Skeletal muscle tissue (tissue), 3 donors: ENCODE measurements at regions not wholly inside any gene's neighbourhood (a gene's known extent, or its start where the extent isn't known, plus 50 kb on each side); places are given as distances from the start of the nearest gene placed in this dataset.

Experiments
- H3K27ac ChIP-seq: one replicate; pipeline ENCODE4 v1.7.0; 2013; ENCODE audit warnings: mild to moderate bottlenecking, low read depth, low read length, inconsistent platforms
- H3K27me3 ChIP-seq, 3 donors: one replicate each; pipeline ENCODE4 v1.7.0; 2013; ENCODE audit warnings: low read length in 3 of 3; ENCODE audit not compliant: control insufficient read depth in 3 of 3, insufficient read depth in 3 of 3
- H3K36me3 ChIP-seq, 3 donors: one replicate each; pipeline ENCODE4 v1.7.0; 2013; ENCODE audit warnings: low read length in 3 of 3; ENCODE audit not compliant: control insufficient read depth in 3 of 3, insufficient read depth in 3 of 3
- H3K4me1 ChIP-seq, 3 donors: one replicate each; pipeline ENCODE4 v1.7.0; 2013; ENCODE audit warnings: low read length in 3 of 3, mild to moderate bottlenecking in 3 of 3; ENCODE audit not compliant: control insufficient read depth in 3 of 3, insufficient read depth in 3 of 3
- H3K4me3 ChIP-seq, 3 donors: one replicate each; pipeline ENCODE4 v1.7.0; 2013; ENCODE audit warnings: low read length in 3 of 3
- H3K9ac ChIP-seq, 3 donors: one replicate each; pipeline ENCODE4 v1.7.0; 2013; ENCODE audit warnings: low read length in 3 of 3, mild to moderate bottlenecking in 3 of 3, moderate library complexity in 2 of 3, low read depth in 1 of 3
- H3K9me3 ChIP-seq, 3 donors: one replicate each; pipeline ENCODE4 v1.7.0; 2013; ENCODE audit warnings: low read length in 3 of 3; ENCODE audit not compliant: control insufficient read depth in 3 of 3
- donor health status: Osteomylitis.

DNA sequence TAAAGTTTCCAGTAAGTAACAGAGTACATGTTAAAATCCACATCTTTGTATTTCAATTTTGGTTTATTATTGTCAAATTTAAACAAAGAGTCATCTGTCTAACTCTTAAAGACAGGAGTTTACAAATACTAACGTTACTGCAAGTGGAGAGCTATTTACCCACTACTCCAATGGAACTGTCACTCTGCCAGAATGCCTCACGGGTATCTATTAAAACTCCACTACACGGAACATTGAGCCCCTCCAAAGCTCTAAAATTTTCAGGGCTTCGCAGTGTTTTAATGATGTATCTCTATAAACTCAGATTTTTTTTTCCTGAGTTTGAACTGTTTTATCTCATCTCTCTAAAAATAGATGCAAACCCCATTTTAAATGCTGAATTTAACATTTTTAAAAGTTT, 388.7 kb upstream of the SEMA3A start:
- Histone ChIP-seq H3K27me3 (no peaks in the 10 kb centered on the region), H3K4me1 (no peaks in the 10 kb centered on the region), H3K27ac (no peak overlapping the region), H3K9ac (no peak overlapping the region), H3K4me3 (no peak overlapping the region), H3K36me3 (no peaks in the 10 kb centered on the region), H3K9me3 (no peaks in the 10 kb centered on the region)

DNA sequence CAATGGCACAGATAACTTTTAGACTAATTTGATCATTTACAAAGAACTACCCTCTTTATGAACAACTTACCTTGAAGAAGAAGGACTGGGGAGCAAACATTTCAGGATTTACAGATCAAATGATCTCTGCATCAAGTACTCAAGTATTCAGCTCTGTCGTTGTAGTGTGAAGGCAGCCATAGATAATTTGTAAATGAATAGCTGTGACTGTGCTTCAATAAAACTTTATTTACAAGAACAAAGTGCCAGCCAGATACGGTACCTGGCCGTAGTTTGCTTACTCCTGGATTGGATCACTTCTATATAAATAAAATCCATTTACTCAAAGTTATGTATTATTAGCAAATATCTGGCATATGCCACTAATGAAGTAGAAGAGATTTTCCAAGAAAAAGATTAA, 388.2 kb upstream of the SEMA3A start:
- Histone ChIP-seq H3K4me3 (no peak overlapping the region), H3K9me3 (no peaks in the 10 kb centered on the region), H3K4me1 (no peaks in the 10 kb centered on the region), H3K9ac (no peak overlapping the region), H3K27me3 (no peaks in the 10 kb centered on the region), H3K36me3 (no peaks in the 10 kb centered on the region), H3K27ac (no peak overlapping the region)

DNA sequence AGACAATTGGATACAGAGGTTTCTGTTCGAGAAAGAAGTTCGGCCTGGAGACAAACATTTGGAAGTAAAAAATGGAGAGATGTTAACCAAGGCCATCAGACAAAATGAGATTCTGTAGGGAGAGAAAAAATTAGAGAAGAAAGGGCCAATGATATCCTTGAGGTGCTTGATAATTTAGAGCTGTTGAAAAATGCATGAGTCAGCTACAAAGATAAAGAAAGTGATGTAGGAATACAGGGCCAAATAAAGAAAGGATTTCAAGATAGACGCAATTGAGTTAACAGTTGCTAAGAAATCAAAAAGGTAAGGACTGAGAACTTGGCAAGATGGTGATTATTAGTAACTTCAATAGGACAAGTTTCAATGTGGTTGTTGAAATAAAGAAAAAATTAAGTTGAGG, 384.2 kb upstream of the SEMA3A start:
- H3K4me1 ChIP-seq = no peaks in the 10 kb centered on the region
- H3K9me3 ChIP-seq = no peaks in the 10 kb centered on the region
- no peak overlapping the region for H3K4me3 ChIP-seq
- no peak overlapping the region for H3K9ac ChIP-seq
- H3K27me3 ChIP-seq = no peaks in the 10 kb centered on the region
- no peak overlapping the region for H3K27ac ChIP-seq
- H3K36me3 ChIP-seq = no peaks in the 10 kb centered on the region

DNA sequence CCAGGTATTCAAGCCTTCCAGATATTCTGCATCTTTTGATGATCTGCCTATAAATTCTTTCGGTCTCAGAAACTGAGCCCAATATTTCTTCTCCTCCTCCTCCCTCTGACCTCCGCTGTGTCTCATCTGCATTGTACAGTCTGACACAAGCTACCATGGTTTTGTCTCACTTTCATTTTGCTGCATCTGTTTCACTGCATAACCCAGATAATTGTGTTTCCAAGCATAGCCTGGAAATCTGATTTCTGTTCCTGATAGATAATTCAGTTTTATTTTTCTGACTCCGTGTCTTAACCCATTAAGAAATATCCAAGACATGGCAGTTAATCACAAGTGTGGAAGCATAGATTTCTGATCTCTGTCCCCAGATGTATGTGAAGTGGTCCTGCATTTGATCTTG, 374.2 kb upstream of the SEMA3A start:
- Histone ChIP-seq H3K4me1 (no peaks in the 10 kb centered on the region), H3K9me3 (no peaks in the 10 kb centered on the region), H3K27me3 (no peaks in the 10 kb centered on the region), H3K27ac (no peak overlapping the region), H3K4me3 (no peak overlapping the region), H3K36me3 (no peaks in the 10 kb centered on the region), H3K9ac (no peak overlapping the region)

DNA sequence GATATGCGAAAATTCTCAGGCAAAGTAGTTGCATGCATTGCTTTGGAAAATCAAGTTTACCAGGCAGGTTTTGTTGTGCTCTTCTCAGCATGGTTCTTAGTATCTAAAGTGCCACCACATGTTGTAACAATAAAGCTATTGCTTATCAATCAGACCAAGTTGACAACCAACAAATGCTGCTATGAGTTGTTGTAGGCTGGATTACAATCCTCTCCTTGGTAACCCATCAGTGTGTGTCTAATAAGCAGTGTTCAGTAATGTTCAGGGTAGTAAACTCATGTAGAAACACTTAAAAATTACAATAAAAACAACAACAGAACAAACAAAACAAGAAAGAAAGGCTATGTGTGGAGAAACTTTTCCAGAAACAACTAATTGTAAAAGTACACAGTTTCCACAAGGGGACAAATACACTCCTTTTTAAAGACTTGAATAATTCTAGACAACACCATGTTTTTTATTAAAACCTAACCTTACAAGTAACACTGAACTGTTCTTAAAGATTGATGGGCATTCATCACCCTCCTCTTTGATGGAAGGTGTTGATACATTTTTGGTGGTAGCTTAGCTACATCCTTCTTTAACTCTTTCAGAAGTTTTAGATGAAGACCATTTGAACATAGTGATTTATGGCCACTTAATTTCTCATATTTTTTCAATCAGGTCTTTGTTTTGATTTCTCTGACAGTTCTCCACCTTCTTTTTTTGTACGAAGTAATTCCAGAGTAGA, 370.9 kb upstream of the SEMA3A start:
- Histone ChIP-seq H3K9me3 (no peaks in the 10 kb centered on the region), H3K4me3 (no peak overlapping the region), H3K36me3 (no peaks in the 10 kb centered on the region), H3K27me3 (no peaks in the 10 kb centered on the region), H3K4me1 (no peaks in the 10 kb centered on the region), H3K27ac (no peak overlapping the region), H3K9ac (no peak overlapping the region)

DNA sequence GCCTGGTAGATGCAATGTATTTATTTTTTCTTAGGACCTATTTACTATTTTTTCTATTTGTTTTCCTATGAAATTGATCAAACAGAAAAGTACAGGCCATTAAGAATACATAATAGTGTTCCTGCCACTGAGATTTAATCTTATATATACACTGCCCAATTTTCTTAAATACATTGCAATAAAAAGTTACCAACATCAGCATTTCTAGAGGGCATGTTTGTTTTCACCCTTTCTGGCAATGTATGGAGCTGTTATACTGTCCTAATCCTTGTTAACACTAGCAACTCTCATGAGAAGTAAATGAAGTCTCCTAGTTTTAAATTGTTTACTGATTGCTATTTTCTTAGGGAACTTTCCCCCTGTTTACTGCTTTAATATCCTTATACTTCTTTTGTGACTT, 359.1 kb upstream of the SEMA3A start:
- Histone ChIP-seq H3K4me1 (no peaks in the 10 kb centered on the region), H3K4me3 (no peak overlapping the region), H3K9me3 (peaks cover 0 to 2% (median 0%) of the 10 kb centered on the region in 3 donors), H3K27ac (no peak overlapping the region), H3K36me3 (no peaks in the 10 kb centered on the region), H3K27me3 (no peaks in the 10 kb centered on the region), H3K9ac (no peak overlapping the region)

DNA sequence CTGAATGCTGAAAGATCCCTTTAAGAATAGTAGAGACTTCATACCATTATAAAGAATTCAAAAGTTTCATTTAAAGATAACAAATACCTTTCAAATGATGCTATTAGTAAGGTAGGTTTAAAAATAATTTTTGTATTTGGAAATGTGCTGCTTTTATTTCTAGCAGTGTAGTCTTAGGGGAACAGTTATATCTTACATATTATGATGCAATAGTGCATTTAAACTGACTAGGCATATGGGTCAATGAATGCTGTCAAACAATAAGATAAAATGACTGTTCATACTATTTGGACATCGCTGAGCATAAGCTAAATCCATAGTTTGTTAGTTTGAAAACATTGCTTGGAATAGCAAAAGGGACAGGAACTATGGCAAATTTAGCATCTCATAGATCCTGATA, 354.8 kb upstream of the SEMA3A start:
- no peaks in the 10 kb centered on the region for H3K9me3 ChIP-seq
- H3K9ac ChIP-seq = no peak overlapping the region
- no peak overlapping the region for H3K4me3 ChIP-seq
- H3K27me3 ChIP-seq = no peaks in the 10 kb centered on the region
- no peaks in the 10 kb centered on the region for H3K4me1 ChIP-seq
- no peak overlapping the region for H3K27ac ChIP-seq
- H3K36me3 ChIP-seq = no peaks in the 10 kb centered on the region

DNA sequence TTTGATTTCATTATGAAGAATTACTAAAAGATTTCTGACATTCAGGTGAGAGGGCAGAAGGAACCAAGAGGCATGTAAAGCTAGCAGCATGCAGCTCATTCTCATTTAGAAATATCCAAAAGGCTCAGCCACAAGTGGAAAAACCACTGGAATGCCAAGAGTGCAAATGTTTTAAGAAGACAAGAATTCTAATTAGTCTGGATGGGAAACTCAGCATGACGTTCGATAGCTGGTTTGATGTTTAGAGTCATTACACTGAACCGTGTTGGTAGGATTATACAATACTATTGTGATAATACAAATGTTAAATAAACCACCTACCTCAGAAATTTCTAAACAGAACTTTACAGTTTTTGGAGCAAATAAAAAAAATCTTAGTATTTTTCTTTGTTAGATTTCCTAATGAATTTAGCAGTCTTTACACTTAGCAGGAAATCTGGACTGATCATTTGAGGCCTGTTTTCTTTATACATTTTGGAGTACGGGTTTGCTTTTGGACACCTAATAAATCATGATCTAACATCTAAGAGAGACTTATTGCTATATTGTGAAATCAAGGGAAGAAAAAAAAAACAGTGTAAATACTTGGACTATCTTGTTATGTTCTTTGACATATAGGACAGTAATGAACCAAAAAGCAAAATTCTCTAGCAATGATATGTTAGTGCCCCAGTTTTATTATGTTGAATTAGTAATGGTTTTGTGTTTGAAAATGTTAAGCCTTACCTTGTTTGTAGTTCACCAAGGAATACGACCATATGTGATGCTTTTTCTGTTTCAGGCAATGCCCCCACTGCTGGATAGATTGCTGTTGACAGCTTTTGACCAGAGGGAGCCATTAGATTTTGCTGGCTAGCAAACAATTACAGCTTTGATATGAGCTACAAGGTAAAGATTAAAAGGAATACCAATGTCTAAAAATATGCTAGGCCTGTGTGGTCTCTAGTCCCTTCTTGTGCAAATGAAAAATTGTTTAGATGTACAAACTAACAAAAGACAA, 354.1 kb upstream of the SEMA3A start:
- Histone ChIP-seq H3K36me3 (no peaks in the 10 kb centered on the region), H3K4me1 (no peaks in the 10 kb centered on the region)

DNA sequence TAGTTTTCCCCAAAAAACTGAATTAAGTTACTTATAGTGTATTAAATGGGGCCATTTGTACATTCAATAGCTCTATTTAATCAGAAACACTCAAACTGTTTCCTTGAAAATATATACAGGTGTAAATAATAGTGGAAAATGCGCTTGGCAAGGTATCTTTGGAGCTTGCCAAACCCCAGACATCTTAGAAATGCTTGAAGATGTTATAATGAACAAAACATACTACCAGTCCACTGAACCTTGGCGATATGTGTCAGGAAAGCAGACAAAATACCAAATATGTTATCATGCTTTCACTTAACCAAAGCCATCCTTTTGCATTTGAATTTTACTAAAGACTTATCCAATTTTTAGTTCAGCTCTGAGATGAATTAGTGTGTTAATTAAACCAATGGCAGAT, 352.7 kb upstream of the SEMA3A start:
- Histone ChIP-seq H3K4me3 (no peak overlapping the region), H3K9ac (no peak overlapping the region), H3K9me3 (no peaks in the 10 kb centered on the region), H3K27me3 (no peaks in the 10 kb centered on the region), H3K27ac (no peak overlapping the region), H3K4me1 (no peaks in the 10 kb centered on the region), H3K36me3 (no peaks in the 10 kb centered on the region)

More for the DNA sequence above, 354.1 kb upstream of the SEMA3A start:
- Histone ChIP-seq H3K9me3 (no peaks in the 10 kb centered on the region), H3K27ac (no peak overlapping the region), H3K9ac (no peak overlapping the region), H3K27me3 (no peaks in the 10 kb centered on the region), H3K4me3 (no peak overlapping the region)

DNA sequence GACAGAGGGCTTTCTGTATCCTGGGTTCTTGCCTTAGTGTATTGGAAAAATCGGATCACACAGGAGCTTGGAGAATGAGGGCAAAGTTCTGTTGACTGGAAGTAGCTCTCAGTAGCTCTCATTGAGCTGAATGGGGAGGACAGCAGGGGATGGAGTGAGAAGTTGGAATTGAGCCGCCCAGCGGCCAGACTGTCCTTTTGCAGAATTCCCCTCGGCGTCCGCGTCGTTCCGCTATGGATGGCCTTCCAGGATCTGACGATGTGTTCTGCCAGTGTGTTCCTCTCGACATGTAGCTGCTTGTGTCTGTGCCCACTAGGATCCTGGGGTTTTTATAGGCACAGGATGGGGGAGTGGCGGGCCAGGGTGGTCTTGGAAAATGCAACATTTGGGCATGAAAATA, 351.8 kb upstream of the SEMA3A start:
- Histone ChIP-seq H3K4me1 (no peaks in the 10 kb centered on the region), H3K36me3 (no peaks in the 10 kb centered on the region), H3K27ac (no peak overlapping the region), H3K9ac (no peak overlapping the region), H3K27me3 (no peaks in the 10 kb centered on the region), H3K4me3 (no peak overlapping the region), H3K9me3 (no peaks in the 10 kb centered on the region)
